ENCODE measurements at regions not wholly inside any gene's neighbourhood (a gene's known extent, or its start where the extent isn't known, plus 50 kb on each side); places are given as distances from the start of the nearest gene placed in this dataset.

DNA sequence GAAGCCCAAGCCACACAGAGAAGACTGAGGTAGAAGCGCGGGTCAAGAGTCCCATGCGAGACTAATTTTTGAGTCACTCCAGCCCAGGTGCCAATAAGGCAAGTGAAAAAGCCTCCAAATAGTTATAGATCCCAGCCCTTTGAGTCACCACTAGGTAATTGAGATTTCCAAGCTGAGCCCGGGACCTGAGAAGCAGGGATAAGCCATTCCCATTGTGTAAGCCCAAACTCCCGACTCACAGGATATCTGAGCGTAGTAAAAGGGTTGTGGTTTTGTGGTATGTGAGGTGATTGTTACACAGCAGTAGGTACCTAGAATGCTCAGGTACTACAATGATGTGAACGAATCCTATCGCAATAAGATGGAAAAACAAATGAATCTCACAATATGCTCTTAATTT lies 560.7 kb downstream of the DSC3 start:
- no peak for FAIRE-seq
- no peaks in the 10 kb centered on the region for H3K9me3 ChIP-seq (ENCODE audit: control insufficient read depth in 2 of 3, insufficient read depth in 1 of 3, low read length in 3 of 3)
- H3K4me1 ChIP-seq (ENCODE audit: control insufficient read depth in 2 of 3, insufficient read depth in 2 of 3, low read depth in 1 of 3, low read length in 3 of 3): no peaks in the 10 kb centered on the region
- H3K27me3 ChIP-seq (ENCODE audit: control insufficient read depth, insufficient read depth, low read length): no peaks in the 10 kb centered on the region
- no peak overlapping the region for H3K4me3 ChIP-seq (ENCODE audit: low read length in 3 of 3)
- intact Hi-C loops (cut with DNase I): no loop called here
- no peak overlapping the region for H3K27ac ChIP-seq (ENCODE audit: low read depth in 2 of 2, low read length in 2 of 2)
- no peak overlapping the region for H3K9ac ChIP-seq (ENCODE audit: low read length in 3 of 3)
- TF ChIP-seq, protein P1, sequence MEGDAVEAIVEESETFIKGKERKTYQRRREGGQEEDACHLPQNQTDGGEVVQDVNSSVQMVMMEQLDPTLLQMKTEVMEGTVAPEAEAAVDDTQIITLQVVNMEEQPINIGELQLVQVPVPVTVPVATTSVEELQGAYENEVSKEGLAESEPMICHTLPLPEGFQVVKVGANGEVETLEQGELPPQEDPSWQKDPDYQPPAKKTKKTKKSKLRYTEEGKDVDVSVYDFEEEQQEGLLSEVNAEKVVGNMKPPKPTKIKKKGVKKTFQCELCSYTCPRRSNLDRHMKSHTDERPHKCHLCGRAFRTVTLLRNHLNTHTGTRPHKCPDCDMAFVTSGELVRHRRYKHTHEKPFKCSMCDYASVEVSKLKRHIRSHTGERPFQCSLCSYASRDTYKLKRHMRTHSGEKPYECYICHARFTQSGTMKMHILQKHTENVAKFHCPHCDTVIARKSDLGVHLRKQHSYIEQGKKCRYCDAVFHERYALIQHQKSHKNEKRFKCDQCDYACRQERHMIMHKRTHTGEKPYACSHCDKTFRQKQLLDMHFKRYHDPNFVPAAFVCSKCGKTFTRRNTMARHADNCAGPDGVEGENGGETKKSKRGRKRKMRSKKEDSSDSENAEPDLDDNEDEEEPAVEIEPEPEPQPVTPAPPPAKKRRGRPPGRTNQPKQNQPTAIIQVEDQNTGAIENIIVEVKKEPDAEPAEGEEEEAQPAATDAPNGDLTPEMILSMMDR (IDR thresholded peaks at IDR 0.05; ENCODE audit: borderline replicate concordance, extremely low read depth, insufficient read depth): no peak
- DNase-seq: no peak
- no peaks in the 10 kb centered on the region for H3K36me3 ChIP-seq (ENCODE audit: control insufficient read depth in 2 of 3, insufficient read depth in 3 of 3, low read length in 3 of 3)

DNA sequence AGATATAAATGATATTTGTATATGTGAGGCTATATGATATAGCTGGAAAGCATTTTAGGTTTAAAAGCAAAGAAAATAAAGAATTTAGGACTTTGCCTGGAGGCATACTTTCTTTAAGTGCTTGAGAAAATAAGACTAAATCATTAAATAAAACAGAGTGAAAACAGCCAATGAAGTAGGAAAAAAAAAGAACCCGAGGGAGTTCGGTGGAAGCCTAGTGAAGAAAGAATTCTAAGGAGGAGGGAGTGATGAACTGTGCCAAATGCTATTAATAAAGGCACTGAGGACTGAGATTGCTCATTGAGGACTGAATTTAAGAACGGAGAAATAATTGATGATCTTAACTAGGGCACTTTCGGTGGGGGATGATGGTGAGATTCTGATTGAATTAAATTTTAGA lies 573.5 kb downstream of the DSC3 start:
- DNase-seq (peak in 1 of 5 donors; percentile 45), FAIRE-seq (no peak)
- H3K4me1 ChIP-seq (ENCODE audit: control insufficient read depth in 2 of 3, insufficient read depth in 2 of 3, low read depth in 1 of 3, low read length in 3 of 3): no peaks in the 10 kb centered on the region
- intact Hi-C loops (cut with DNase I): no loop called here
- H3K9me3 ChIP-seq (ENCODE audit: control insufficient read depth in 2 of 3, insufficient read depth in 1 of 3, low read length in 3 of 3): no peaks in the 10 kb centered on the region
- H3K36me3 ChIP-seq (ENCODE audit: control insufficient read depth in 2 of 3, insufficient read depth in 3 of 3, low read length in 3 of 3): no peaks in the 10 kb centered on the region
- no peaks in the 10 kb centered on the region for H3K27me3 ChIP-seq (ENCODE audit: control insufficient read depth, insufficient read depth, low read length)
- H3K4me3 ChIP-seq (ENCODE audit: low read length in 3 of 3): no peak overlapping the region
- TF ChIP-seq, protein P1 (IDR thresholded peaks at IDR 0.05; ENCODE audit: borderline replicate concordance, extremely low read depth, insufficient read depth): no peak
- H3K9ac ChIP-seq (ENCODE audit: low read length in 3 of 3): no peak overlapping the region
- no peak overlapping the region for H3K27ac ChIP-seq (ENCODE audit: low read depth in 2 of 2, low read length in 2 of 2)

DNA sequence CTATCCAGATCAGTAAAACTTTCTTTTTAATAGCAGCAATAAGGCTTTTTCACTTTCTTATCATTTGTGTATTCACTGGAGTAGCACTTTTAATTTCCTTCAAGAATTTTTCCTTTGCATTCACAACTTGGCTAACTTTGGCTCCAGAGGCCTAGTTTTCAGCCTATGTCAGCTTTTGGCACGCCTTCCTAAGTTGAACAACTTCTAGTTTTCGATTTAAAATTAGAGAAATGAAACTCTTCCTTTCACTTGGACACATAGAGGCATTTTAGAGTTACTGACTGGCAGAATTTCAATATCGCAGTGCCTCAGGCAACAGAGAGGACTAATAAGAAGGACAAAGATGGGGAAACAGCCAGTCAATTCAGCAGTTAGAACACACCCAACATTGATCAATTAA lies 577.4 kb downstream of the DSC3 start:
- Histone ChIP-seq H3K4me3 (ENCODE audit: low read length in 3 of 3) (no peak overlapping the region), H3K27ac (ENCODE audit: low read depth in 2 of 2, low read length in 2 of 2) (no peak overlapping the region), H3K36me3 (ENCODE audit: control insufficient read depth in 2 of 3, insufficient read depth in 3 of 3, low read length in 3 of 3) (no peaks in the 10 kb centered on the region), H3K4me1 (ENCODE audit: control insufficient read depth in 2 of 3, insufficient read depth in 2 of 3, low read depth in 1 of 3, low read length in 3 of 3) (no peaks in the 10 kb centered on the region), H3K9ac (ENCODE audit: low read length in 3 of 3) (no peak overlapping the region), H3K9me3 (ENCODE audit: control insufficient read depth in 2 of 3, insufficient read depth in 1 of 3, low read length in 3 of 3) (no peaks in the 10 kb centered on the region), H3K27me3 (ENCODE audit: control insufficient read depth, insufficient read depth, low read length) (no peaks in the 10 kb centered on the region)
- no peak for DNase-seq
- intact Hi-C loops (cut with DNase I): no loop called here
- TF ChIP-seq, protein P1 (IDR thresholded peaks at IDR 0.05; ENCODE audit: borderline replicate concordance, extremely low read depth, insufficient read depth): no peak
- no peak for FAIRE-seq

DNA sequence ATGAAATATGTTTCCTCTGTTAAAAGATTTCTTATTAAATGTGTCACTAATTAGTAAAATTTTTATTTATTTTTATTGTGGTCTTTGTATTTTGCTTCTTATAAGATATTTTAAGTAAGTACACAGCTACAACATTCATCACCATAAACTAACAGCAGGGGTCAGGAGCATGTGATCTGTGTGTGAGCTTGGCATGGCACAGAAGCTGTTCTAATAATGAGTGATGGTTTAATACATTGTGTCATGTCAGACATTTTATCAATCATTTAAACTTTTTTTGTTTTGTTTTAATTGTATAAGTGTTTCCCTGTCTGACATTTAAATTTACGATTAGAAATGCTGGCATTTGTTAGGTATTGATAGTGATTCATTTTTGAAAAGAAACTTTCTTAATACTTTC lies 585.4 kb downstream of the DSC3 start:
- Histone ChIP-seq H3K36me3 (ENCODE audit: control insufficient read depth in 2 of 3, insufficient read depth in 3 of 3, low read length in 3 of 3) (no peaks in the 10 kb centered on the region), H3K4me3 (ENCODE audit: low read length in 3 of 3) (no peak overlapping the region), H3K27ac (ENCODE audit: low read depth in 2 of 2, low read length in 2 of 2) (no peak overlapping the region), H3K4me1 (ENCODE audit: control insufficient read depth in 2 of 3, insufficient read depth in 2 of 3, low read depth in 1 of 3, low read length in 3 of 3) (no peaks in the 10 kb centered on the region), H3K27me3 (ENCODE audit: control insufficient read depth, insufficient read depth, low read length) (no peaks in the 10 kb centered on the region), H3K9me3 (ENCODE audit: control insufficient read depth in 2 of 3, insufficient read depth in 1 of 3, low read length in 3 of 3) (no peaks in the 10 kb centered on the region), H3K9ac (ENCODE audit: low read length in 3 of 3) (no peak overlapping the region)
- FAIRE-seq (no peak), DNase-seq (no peak)
- intact Hi-C loops (cut with DNase I): no loop called here
- TF ChIP-seq, protein P1 (IDR thresholded peaks at IDR 0.05; ENCODE audit: borderline replicate concordance, extremely low read depth, insufficient read depth): no peak
